ENCODE measurements at regions not wholly inside any gene's neighbourhood (a gene's known extent, or its start where the extent isn't known, plus 50 kb on each side); places are given as distances from the start of the nearest gene placed in this dataset.
"Not testable (repeated sequence)": the region's sequence is repeated elsewhere in the genome, so short reads cannot be mapped to it uniquely, and the experiment has no call there.

- peak; percentile 65 for DNase-seq
Observed at GRCh38 chr13:80168089-80168850, 172.7 kb downstream of the SPRY2 start.

DNA sequence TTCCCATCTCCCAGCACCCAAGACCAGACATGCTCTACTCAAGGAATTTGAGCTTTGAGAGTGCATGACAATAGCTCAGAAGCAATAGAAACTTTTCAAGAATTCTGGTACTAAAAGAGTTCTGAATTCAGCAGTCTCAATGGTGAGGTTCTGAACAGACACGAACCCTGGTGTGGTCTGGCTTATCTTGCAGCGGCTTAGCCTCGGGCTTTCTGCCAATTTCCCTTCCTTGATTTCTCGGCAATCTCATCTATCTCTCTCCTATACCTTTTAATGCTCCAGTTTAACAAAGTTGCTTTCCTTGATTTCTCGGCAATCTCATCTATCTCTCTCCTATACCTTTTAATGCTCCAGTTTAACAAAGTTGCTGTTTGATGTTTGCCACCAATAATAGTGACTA, 174.6 kb downstream of the SPRY2 start:
- DNase-seq, result no peak

DNA sequence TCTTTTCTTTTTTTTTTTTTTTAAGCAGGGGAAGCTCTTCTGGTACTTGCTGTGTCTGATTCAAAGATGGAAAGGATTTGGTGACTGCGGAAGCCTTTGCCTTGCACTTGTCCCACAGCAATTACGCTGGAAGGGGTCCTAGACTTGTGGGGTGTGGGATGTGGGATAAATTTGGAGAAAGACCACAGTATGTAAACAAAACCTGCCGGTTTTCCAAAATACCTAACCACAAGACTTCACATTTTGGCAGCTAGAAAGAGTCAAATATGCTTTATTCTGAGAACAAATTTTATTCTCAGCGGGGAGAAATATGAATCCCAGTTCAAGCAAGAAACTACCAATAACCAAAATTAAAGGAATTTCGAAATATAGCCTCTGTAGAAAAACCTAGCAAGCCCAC, 176.5 kb downstream of the SPRY2 start:
- no peak for DNase-seq

DNA sequence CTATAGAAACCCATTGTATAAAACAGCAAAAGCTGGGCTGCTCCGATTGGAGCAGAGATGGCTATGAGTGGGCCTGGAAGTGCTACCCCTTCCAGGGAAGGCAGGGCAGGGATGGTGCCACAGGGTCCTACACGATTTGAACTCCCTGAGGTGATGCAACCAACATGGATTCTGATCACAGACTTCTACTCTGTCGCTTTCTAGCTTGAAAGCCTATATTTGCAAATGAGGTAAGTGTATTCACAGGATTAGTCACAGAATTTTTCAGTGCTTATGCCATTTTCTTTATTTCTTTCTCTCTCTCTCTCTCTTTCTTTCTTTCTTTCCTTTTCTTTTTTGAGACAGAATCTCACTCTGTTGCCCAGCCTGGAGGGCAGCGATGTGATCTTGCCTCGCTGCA, 179.0 kb downstream of the SPRY2 start:
- no peak for DNase-seq

GRCh38 chr13:80161219-80161618, 179.7 kb downstream of the SPRY2 start:
- DNase-seq, result no peak

DNA sequence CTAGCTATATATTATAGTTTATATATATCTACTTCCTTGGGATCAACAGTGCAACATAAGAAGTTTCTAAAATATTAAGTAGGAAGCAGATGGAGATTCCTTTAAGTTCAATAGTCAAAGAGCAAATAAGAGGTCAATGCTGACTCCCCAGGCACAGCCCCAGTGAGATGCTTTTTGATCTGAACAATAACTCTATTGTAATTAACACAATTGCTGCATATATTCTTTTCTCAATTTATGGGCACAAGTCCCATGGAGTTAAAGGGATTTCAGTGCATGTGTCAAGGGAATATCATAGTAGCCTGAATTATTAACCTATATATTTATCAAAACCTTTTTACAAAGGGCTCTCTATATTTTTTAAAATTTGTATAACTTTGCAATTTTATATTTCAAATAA, 180.8 kb downstream of the SPRY2 start:
- no peak for DNase-seq

DNA sequence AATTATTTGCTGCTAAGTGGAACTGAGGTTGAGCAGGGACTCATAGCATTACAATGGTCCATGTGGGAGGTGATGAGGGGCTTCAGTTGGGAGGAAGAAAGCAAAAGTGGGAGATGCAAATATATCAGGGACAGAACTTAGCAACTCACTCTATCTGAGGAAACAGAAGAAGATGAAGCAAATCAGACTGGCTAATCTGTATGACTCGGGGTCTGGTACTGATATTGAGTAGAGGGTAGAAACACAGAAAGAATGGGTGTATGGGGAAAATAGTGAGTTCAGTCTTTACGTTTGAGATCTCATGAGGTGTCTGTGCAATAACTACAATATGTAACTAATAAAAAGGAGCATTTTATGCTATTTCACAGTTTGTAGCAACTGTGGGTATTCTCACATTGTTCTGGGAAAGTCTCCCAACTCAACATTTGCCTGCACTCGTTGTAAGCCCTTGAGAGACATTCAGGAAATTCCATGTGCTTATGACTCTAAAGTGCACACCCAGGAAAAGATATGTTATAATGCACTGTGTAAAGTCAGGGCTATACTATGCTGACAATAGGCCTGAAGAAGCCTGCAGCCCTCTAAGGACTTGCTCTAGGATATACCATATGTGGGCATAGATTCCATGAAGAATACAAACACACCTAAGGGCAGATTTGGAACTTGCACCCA, 183.5 kb downstream of the SPRY2 start:
- DNase-seq, result no peak

- DNase-seq, result not testable (repeated sequence)
Observed at GRCh38 chr13:80152142-80152541, 188.8 kb downstream of the SPRY2 start.

DNA sequence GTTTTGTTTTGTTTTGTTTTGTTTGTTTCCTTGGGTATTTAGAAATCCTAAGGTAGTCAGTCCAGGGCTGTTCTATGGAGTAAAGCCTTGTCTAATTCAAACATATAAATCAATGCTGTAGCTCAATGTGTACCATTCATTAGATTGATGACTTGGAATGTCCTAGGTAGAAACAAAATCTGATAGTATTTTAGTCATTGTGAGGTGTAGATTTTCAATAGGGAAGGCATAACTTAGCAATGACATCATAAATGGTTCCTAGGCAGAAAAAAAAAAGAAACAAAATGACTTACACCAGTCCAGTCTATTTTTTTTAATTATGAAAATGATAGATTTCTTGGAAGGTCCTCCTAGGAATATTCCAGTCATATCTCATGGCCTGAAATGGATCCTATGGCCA, 189.9 kb downstream of the SPRY2 start:
- DNase-seq, result no peak

DNA sequence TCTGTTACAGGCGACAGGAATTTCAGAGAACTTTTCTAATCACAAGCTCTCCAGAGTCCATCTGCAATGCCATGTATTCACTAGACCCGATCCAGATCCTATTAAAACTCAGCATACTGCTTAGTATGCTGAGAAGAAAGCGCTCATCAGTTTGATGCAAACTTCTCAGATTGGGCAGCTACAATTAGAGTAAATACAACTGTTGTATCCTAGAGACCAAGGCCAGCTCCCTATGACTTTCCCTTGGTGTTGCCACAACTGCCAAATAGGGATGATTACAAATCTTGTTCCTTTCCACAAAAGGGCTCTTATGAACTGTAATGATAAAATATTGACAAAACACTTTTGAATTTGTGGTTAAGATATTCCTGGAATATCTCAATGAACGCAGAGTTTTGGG, 191.2 kb downstream of the SPRY2 start:
- no peak for DNase-seq

DNA sequence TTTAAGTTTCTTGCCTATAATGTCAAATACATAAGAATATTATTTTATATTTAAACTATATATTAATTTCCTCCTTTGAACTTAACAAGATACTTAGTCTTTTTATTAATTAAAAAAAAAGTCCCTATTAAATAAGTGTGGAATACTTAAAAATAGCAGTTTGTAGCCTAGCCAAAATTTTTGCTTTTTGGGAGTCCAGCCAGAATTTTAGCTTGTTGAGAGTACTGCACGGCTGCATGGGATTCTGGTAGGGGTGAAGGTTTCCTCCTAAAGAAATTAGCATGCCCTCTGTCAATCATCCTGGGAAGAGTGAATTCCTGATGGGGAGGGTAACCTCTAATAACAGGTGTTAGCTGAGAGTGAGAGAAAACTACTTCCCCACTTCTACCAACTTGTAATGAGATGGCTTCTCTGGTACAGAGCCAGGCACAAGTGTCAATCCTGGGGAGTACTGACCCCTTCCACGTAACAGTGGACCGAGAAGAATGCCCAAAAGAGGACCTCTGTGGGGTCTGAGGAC, 195.7 kb downstream of the SPRY2 start:
- no peak for DNase-seq

GRCh38 chr13:80144493-80144892, 196.4 kb downstream of the SPRY2 start:
- no peak for DNase-seq

- DNase-seq, result no peak
Observed at GRCh38 chr13:80141123-80141849, 199.6 kb downstream of the SPRY2 start.

DNA sequence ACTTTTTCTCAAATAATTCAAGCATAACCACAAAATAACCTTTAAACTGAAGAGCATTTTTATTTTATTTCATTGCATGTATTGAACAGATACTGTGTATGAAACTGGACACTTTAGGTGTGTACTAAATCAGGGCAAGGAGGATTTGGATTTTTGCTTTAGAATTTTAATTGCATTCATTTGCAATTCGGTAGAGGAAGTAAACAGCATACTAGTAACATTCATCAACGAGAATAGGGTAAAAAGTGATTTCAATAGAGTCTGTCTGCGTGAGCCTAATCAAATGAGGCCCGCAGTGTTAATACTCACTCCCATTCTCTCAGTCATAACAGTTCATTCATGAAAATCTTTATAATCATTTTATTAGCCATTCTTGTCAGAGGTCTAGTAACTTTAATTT, 200.2 kb downstream of the SPRY2 start:
- no peak for DNase-seq

DNA sequence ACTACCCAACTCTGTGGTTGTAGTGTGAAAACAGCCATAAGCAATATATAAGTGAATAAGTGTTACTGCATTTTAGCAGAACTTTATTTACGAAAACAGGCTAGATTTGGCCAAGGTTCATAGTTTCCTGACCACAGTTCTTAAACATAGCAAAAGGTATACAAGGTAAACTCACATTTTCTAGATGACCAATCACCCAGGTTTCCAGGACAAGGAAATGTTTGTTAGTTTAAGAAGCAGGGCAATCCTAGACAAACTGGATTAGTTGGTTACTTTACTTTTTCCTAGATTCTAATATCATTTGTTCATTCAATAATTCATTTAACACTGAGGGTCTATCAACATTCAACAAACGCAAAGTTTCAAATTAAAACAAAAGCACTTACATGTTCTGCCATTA, 201.7 kb downstream of the SPRY2 start:
- DNase-seq, result no peak

DNA sequence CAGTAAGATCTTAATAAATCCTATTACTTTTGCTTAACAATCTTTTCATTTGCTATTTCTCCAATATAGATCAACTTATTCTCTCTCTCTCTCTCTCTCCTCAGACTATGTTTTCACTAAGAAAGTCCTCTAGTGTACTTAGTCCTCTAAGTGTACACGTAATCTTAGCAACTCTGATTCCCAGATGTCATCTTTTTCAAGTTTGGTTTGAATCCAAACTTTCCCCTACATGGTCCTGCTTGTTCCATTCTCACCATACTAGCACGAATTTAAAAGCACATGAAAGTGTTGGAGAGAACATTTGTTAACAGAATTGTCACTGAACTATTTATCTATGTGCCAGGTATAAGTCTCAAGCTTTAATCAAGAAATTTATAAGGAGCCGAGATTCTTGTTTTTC, 202.9 kb downstream of the SPRY2 start:
- DNase-seq, result no peak

DNA sequence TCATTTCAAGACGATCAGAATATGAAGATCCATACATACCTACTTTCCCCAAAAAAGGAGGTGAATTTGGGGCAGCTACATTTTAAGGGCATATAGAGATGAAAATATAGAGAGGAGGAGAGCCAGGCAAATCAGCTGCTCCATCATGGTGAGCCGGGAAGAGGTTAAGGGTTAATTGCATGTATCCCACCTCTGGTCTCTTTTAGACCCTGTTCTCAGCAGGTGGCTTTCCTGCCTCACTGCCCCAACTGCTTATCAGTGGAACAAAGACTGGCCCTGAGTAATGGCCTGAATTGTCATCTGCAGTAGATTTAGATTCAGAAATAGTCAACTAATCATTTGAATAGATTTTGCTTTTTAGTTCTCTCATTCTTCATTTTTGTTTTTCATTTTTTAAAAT, 206.6 kb downstream of the SPRY2 start:
- no peak for DNase-seq

DNA sequence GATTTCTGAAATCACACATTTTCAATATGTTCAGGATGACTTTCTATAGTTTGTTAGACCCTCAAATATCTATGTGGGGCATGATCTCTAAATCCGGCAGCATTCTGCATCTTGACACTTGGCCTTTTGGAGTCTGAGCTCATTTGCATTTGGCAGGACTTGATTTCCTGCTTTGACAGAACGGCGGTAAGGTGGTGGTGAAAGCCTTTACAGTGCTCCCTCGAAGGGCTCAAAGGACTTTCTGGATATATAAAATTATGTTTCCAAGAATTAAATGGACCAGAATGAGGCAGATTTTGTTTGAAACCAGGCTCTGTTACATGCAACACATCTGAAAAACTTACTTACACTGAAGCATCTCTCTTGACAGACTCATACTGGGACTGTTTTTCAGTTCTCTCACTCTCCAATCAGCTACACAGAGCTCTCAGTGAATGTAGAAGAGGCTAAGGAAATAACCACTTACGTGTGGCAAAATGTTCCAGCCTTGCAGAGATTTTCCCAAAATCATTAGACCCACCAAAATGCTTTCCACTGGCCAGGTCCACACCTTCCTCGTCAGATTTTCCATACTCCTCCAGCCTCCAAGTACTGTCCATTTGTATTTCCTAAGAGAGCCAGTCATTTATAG, 207.2 kb downstream of the SPRY2 start:
- no peak for DNase-seq

DNA sequence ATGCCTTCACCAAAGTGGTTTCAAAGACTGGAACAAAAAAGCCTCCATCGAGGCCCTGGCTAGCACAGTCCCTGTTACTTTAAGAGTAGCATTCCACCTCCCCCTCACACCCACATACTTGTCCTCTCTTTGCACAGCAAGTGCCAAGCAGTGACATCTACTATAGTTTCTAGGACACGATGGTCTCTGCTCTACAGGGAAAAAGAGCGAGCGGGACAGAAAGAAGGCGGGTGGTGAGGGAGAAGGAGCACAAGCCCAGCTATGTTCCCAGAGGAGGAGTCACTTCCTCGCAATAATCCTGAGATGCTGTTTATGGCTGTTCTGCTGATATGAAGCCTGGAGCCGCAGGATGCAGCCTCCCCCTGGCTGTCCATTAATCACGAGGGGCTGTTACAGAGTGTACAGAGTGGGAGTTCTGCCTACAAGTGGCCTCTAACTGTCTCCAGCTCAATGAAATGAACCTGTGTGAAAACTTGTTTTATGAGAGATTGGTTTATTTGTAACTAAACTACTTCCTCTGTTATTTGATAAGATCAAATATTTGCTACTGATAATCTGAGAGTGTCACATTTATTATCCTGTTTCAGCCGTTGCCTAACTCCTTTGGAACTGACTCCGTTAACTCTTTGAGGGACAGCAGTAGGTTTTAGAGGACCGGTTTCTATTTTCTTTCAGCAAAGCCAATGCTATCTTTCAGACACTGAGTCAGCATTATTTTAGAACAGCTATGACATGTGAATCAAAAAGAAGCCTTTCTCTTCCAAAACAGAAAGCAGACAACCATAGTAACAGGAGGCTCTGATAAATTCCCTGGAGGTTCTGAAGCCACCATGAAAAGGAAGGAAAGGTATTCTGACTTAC, 208.0 kb downstream of the SPRY2 start:
- DNase-seq, result peak; percentile 7

GRCh38 chr13:80131204-80131603, 209.7 kb downstream of the SPRY2 start:
- peak; percentile 1 for DNase-seq

- no peak for DNase-seq
Observed at GRCh38 chr13:80126389-80127068, 214.4 kb downstream of the SPRY2 start.

DNA sequence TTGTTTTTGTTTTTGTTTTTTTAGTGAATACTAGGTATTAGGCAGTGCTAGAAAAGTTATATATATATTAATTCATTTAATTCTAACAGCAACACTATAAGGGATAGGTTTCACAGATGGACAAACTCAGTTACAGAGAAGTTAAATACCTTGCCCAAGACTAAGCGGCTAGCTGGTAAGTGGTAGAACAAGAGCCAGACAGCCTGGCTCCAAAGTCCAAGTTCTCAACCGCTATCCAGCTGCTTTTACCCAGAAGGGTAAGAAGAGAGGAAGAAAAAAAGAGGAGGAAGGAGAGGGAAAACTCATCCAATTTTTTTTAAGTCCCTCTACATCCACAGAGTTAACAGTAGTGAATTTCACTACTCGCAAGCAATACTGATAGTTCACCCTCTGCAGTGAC, 217.0 kb downstream of the SPRY2 start:
- no peak for DNase-seq

Data from hematopoietic multipotent progenitor cell treated with erythropoietin and hydrocortisone succinate and interleukin-3 and kit ligand, for 6 days (in vitro differentiated cells).